ENCODE measurements at regions not wholly inside any gene's neighbourhood (a gene's known extent, or its start where the extent isn't known, plus 50 kb on each side); places are given as distances from the start of the nearest gene placed in this dataset.

GRCh38 chr16:59144326-59144725 is 410.2 kb upstream of the GOT2 start:
- Histone ChIP-seq H3K9me3 (ENCODE audit: low read length) (no peaks in the 10 kb centered on the region), H3K9ac (ENCODE audit: low read length) (no peak overlapping the region), H2AFZ (ENCODE audit: low read length) (no peak overlapping the region), H3K27me3 (ENCODE audit: low read length) (no peaks in the 10 kb centered on the region), H3K36me3 (ENCODE audit: low read depth, low read length) (no peaks in the 10 kb centered on the region), H3K79me2 (ENCODE audit: low read length) (no peaks in the 10 kb centered on the region), H3K4me3 (ENCODE audit: low read length) (no peak overlapping the region), H3F3A (ENCODE audit: low read length, unreplicated experiment) (no peaks in the 10 kb centered on the region), H3K4me1 (ENCODE audit: insufficient read depth, low read length) (no peaks in the 10 kb centered on the region), H4K20me1 (ENCODE audit: low read length) (no peaks in the 10 kb centered on the region), H3K27ac (ENCODE audit: low read length) (no peak overlapping the region), H3K9me2 (replicated peaks; ENCODE audit: low read length) (no peaks in the 10 kb centered on the region), H3K4me2 (ENCODE audit: low read length) (no peak overlapping the region)
- intact Hi-C loops (cut with micrococcal nuclease), result no loop called here
- BruUV-seq (replicated peaks), result no TSS peak
- ChIA-PET CTCF (no interaction called here), POLR2A (ENCODE audit: unreplicated experiment) (no interaction called here)
- ATAC-seq, result no peak
- no peak for TF ChIP-seq CTCF (conservative IDR thresholded peaks at IDR 0.05; ENCODE audit: low read depth, low read length)
- DNase-seq, result no peak

- Histone ChIP-seq H3K4me2 (ENCODE audit: low read length) (no peak overlapping the region), H3K4me1 (ENCODE audit: insufficient read depth, low read length) (no peaks in the 10 kb centered on the region), H4K20me1 (ENCODE audit: low read length) (no peaks in the 10 kb centered on the region), H2AFZ (ENCODE audit: low read length) (no peak overlapping the region), H3F3A (ENCODE audit: low read length, unreplicated experiment) (no peaks in the 10 kb centered on the region), H3K9me3 (ENCODE audit: low read length) (no peaks in the 10 kb centered on the region), H3K27ac (ENCODE audit: low read length) (no peak overlapping the region), H3K27me3 (ENCODE audit: low read length) (no peaks in the 10 kb centered on the region), H3K9me2 (replicated peaks; ENCODE audit: low read length) (no peaks in the 10 kb centered on the region), H3K79me2 (ENCODE audit: low read length) (no peaks in the 10 kb centered on the region), H3K4me3 (ENCODE audit: low read length) (no peak overlapping the region), H3K36me3 (ENCODE audit: low read depth, low read length) (no peaks in the 10 kb centered on the region), H3K9ac (ENCODE audit: low read length) (no peak overlapping the region)
- ChIA-PET CTCF (no interaction called here), POLR2A (ENCODE audit: unreplicated experiment) (no interaction called here)
- intact Hi-C loops (cut with micrococcal nuclease), result no loop called here
- ATAC-seq, result no peak
- TF ChIP-seq EZH2 (IDR thresholded peaks at IDR 0.05; ENCODE audit: low read length, unreplicated experiment), result no peak
- TF ChIP-seq CTCF (conservative IDR thresholded peaks at IDR 0.05; ENCODE audit: low read depth, low read length), result no peak
- no peak for TF ChIP-seq EZH2phosphoT487 (IDR thresholded peaks at IDR 0.05; ENCODE audit: borderline replicate concordance, low read length)
- DNase-seq, result no peak
- BruUV-seq (replicated peaks), result no TSS peak
Observed at GRCh38 chr16:59126486-59126885, 392.4 kb upstream of the GOT2 start.

GRCh38 chr16:59124056-59124455 is 389.9 kb upstream of the GOT2 start:
- BruUV-seq (replicated peaks), result no TSS peak

More at GRCh38 chr16:59124056-59124455, 389.9 kb upstream of the GOT2 start:
- H3K9ac ChIP-seq (ENCODE audit: low read length), result no peak overlapping the region
- no peaks in the 10 kb centered on the region for H4K20me1 ChIP-seq (ENCODE audit: low read length)
- no peaks in the 10 kb centered on the region for H3K36me3 ChIP-seq (ENCODE audit: low read depth, low read length)
- H3K9me2 ChIP-seq (replicated peaks; ENCODE audit: low read length), result no peaks in the 10 kb centered on the region
- H3F3A ChIP-seq (ENCODE audit: low read length, unreplicated experiment), result no peaks in the 10 kb centered on the region
- H3K4me1 ChIP-seq (ENCODE audit: insufficient read depth, low read length), result no peaks in the 10 kb centered on the region
- no peak overlapping the region for H2AFZ ChIP-seq (ENCODE audit: low read length)
- ATAC-seq (no peak), DNase-seq (no peak)
- POLR2A ChIA-PET (ENCODE audit: unreplicated experiment), result no interaction called here
- H3K27ac ChIP-seq (ENCODE audit: low read length), result no peak overlapping the region
- no peak overlapping the region for H3K4me3 ChIP-seq (ENCODE audit: low read length)
- CTCF ChIA-PET, result no interaction called here
- H3K79me2 ChIP-seq (ENCODE audit: low read length), result no peaks in the 10 kb centered on the region
- no peak for TF ChIP-seq EZH2 (IDR thresholded peaks at IDR 0.05; ENCODE audit: low read length, unreplicated experiment)
- TF ChIP-seq EZH2phosphoT487 (IDR thresholded peaks at IDR 0.05; ENCODE audit: borderline replicate concordance, low read length), result no peak
- TF ChIP-seq CTCF (conservative IDR thresholded peaks at IDR 0.05; ENCODE audit: low read depth, low read length), result no peak
- no peaks in the 10 kb centered on the region for H3K9me3 ChIP-seq (ENCODE audit: low read length)
- intact Hi-C loops (cut with micrococcal nuclease), result no loop called here
- no peaks in the 10 kb centered on the region for H3K27me3 ChIP-seq (ENCODE audit: low read length)
- H3K4me2 ChIP-seq (ENCODE audit: low read length), result no peak overlapping the region

Measured in PC-3 (cell line).